22Rv1 (cell line): ENCODE measurements at regions not wholly inside any gene's neighbourhood (a gene's known extent, or its start where the extent isn't known, plus 50 kb on each side); places are given as distances from the start of the nearest gene placed in this dataset.

Experiments used
- H3K27ac ChIP-seq: fragments of 450-650 bp; 2 replicates; pipeline ENCODE4 v1.5.1; 2017
- ZFX ChIP-seq: fragments of 450-650 bp; IDR thresholded peaks from 2 replicates; pipeline ENCODE4 v1.6.1; 2017; ENCODE audit warnings: antibody characterized with exemption, borderline replicate concordance
- TF ChIP-seq, protein P1 (sequence below): fragments of 450-650 bp; IDR thresholded peaks from 2 replicates; pipeline ENCODE4 v1.5.1; 2017; ENCODE audit warnings: mild to moderate bottlenecking

DNA sequence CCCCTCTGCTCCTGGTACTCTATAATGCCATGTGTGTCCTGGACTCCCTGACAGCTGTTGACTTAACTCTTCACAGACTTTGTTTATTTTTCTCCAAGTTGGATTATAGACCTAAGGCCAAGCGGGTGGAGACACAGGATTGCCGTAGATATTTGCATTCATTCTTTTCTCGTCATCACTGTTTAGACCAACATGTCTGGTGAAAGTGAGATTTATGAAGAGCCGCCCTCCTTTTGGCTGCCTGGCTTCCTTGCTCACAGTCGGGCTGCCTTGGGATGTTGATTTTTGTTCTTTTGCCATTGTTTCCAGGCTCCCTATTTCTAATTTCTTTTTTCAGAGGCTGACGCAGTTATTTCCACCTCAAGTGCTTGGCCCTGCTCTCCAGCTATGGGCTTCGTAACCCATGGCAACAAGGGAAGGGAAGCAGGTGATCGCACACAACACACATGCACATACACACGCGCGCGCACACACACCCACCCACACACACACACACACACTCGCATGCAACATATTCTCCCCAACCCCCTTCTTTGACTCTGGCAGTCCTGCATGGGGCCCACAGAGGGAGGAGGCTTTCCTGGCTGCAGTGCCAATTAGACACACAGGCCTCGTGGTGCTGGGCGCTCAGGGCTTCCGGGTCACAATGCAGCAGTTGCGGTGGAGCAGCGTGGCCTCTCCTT lies 296.5 kb downstream of the MTX2 start:
- H3K27ac ChIP-seq: no peak overlapping the region
- no peak for TF ChIP-seq ZFX
- TF ChIP-seq, protein P1, sequence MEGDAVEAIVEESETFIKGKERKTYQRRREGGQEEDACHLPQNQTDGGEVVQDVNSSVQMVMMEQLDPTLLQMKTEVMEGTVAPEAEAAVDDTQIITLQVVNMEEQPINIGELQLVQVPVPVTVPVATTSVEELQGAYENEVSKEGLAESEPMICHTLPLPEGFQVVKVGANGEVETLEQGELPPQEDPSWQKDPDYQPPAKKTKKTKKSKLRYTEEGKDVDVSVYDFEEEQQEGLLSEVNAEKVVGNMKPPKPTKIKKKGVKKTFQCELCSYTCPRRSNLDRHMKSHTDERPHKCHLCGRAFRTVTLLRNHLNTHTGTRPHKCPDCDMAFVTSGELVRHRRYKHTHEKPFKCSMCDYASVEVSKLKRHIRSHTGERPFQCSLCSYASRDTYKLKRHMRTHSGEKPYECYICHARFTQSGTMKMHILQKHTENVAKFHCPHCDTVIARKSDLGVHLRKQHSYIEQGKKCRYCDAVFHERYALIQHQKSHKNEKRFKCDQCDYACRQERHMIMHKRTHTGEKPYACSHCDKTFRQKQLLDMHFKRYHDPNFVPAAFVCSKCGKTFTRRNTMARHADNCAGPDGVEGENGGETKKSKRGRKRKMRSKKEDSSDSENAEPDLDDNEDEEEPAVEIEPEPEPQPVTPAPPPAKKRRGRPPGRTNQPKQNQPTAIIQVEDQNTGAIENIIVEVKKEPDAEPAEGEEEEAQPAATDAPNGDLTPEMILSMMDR: no peak

DNA sequence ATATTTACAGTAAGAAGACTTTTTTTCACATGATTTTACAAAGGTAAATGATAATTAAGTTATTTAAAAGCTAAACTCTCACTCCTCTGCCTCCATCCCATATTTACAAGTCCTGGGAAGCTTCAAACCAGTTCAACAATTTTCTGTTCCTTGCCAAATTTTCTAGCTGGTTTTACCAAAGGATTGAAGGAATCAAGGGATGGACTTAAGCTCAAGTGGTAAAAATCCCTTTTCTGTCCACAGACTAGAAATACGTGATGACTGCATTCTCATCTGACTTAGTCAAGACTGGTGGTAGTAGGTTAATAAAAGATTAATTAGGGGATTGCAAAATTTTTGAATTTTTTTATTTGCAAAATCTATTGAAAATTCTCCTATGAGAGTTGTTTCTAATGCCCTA lies 297.3 kb downstream of the MTX2 start:
- TF ChIP-seq ZFX: no peak
- TF ChIP-seq, protein P1: no peak
- H3K27ac ChIP-seq: no peak overlapping the region

DNA sequence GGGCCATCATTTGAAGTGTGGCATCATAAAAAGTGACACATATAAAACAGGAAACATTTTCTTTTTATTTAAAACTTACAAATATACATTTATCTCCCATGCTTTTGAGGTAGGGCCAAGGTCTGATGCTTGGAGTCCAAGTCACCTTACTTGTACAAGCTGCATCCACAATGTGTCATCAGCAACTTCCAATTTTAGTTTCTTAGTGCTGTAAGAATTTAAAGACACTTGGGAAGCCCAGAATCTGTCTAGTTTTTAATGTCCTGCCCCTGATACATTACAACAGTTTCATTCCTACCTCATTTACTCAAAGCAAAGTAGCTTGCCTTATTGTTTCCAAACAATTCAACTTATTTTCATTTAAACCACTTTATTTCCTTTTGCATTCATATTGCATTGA lies 297.7 kb downstream of the MTX2 start:
- TF ChIP-seq ZFX: no peak
- TF ChIP-seq, protein P1: no peak

DNA sequence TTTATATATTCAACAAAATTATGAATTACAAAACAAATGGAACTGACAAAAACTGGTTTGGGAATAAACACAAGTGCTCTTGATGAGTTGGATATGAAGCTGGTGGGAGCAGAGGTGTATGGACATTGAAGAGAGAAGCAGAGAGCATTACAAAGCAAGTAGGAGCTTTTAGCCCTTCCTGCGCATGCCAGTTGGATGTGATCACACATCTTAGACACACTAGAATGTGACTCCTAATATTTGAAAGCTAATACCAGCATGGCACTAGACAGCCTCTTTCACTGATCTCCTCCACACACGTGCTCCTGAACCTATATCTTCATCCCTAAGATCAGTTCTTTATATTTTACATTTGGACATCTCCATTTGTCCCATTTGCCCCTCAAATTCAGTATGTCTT lies 298.1 kb downstream of the MTX2 start:
- no peak overlapping the region for H3K27ac ChIP-seq
- TF ChIP-seq, protein P1: no peak
- TF ChIP-seq ZFX: no peak

More for the DNA sequence above, 297.7 kb downstream of the MTX2 start:
- H3K27ac ChIP-seq: no peak overlapping the region

- TF ChIP-seq ZFX: no peak
- TF ChIP-seq, protein P1: no peak
- H3K27ac ChIP-seq: no peak overlapping the region
Measured at GRCh38 chr2:176569574-176569973, 300.3 kb downstream of the MTX2 start.

GRCh38 chr2:176573612-176574483 lies 304.6 kb downstream of the MTX2 start:
- no peak overlapping the region for H3K27ac ChIP-seq
- TF ChIP-seq, protein P1: no peak
- TF ChIP-seq ZFX: no peak
